ENCODE measurements at regions not wholly inside any gene's neighbourhood (a gene's known extent, or its start where the extent isn't known, plus 50 kb on each side); places are given as distances from the start of the nearest gene placed in this dataset.

- peak overlapping the region; percentile 97 for H3K27ac ChIP-seq (ENCODE audit: low read depth, low read length, severe bottlenecking)
- 50 to 81% methylated on average over 3 to 5 of the region's 5 CpGs for WGBS, 2 experiments (ENCODE audit: insufficient coverage in 2 of 2)
- H3K9me3 ChIP-seq (ENCODE audit: control insufficient read depth, low read length) = no peaks in the 10 kb centered on the region
- no peaks in the 10 kb centered on the region for H3K36me3 ChIP-seq (ENCODE audit: control insufficient read depth, insufficient read depth, low read length)
- H3K4me3 ChIP-seq (ENCODE audit: extremely low read depth, insufficient read depth, low read length, poor library complexity, severe bottlenecking) = no peak overlapping the region
- peaks cover 30% of the 10 kb centered on the region for H3K4me1 ChIP-seq (ENCODE audit: control insufficient read depth, insufficient read depth, low read length, poor library complexity, severe bottlenecking)
These were observed 79.7 kb upstream of the IGFBP5 start for GRCh38 chr2:216775043-216775453.

- Histone ChIP-seq H3K9me3 (ENCODE audit: control insufficient read depth, low read length) (no peaks in the 10 kb centered on the region), H3K4me1 (ENCODE audit: control insufficient read depth, insufficient read depth, low read length, poor library complexity, severe bottlenecking) (peaks cover 30% of the 10 kb centered on the region), H3K4me3 (ENCODE audit: extremely low read depth, insufficient read depth, low read length, poor library complexity, severe bottlenecking) (no peak overlapping the region), H3K27ac (ENCODE audit: low read depth, low read length, severe bottlenecking) (peak overlapping the region; percentile 97), H3K36me3 (ENCODE audit: control insufficient read depth, insufficient read depth, low read length) (no peaks in the 10 kb centered on the region)
- 87% methylated on average over 4 to 5 of the region's 5 CpGs for WGBS, 2 experiments (ENCODE audit: insufficient coverage in 2 of 2)
These were observed 79.3 kb upstream of the IGFBP5 start for GRCh38 chr2:216774620-216775019.

- Histone ChIP-seq H3K9me3 (ENCODE audit: control insufficient read depth, low read length) (no peaks in the 10 kb centered on the region), H3K4me1 (ENCODE audit: control insufficient read depth, insufficient read depth, low read length, poor library complexity, severe bottlenecking) (peaks cover 30% of the 10 kb centered on the region), H3K4me3 (ENCODE audit: extremely low read depth, insufficient read depth, low read length, poor library complexity, severe bottlenecking) (no peak overlapping the region), H3K27ac (ENCODE audit: low read depth, low read length, severe bottlenecking) (peak overlapping the region; percentile 97), H3K36me3 (ENCODE audit: control insufficient read depth, insufficient read depth, low read length) (no peaks in the 10 kb centered on the region)
- WGBS, 2 experiments (ENCODE audit: insufficient coverage in 2 of 2) = 92 to 93% methylated on average over 5 of the region's 6 CpGs
These were observed 78.8 kb upstream of the IGFBP5 start for GRCh38 chr2:216774180-216774579.

- H3K27ac ChIP-seq (ENCODE audit: low read depth, low read length, severe bottlenecking) = no peak overlapping the region
These were observed 77.7 kb upstream of the IGFBP5 start for GRCh38 chr2:216773072-216773471.

GRCh38 chr2:216770717-216771116, 75.4 kb upstream of the IGFBP5 start:
- Histone ChIP-seq H3K4me1 (ENCODE audit: control insufficient read depth, insufficient read depth, low read length, poor library complexity, severe bottlenecking) (peaks cover 24% of the 10 kb centered on the region), H3K9me3 (ENCODE audit: control insufficient read depth, low read length) (no peaks in the 10 kb centered on the region), H3K36me3 (ENCODE audit: control insufficient read depth, insufficient read depth, low read length) (no peaks in the 10 kb centered on the region), H3K4me3 (ENCODE audit: extremely low read depth, insufficient read depth, low read length, poor library complexity, severe bottlenecking) (no peak overlapping the region), H3K27ac (ENCODE audit: low read depth, low read length, severe bottlenecking) (no peak overlapping the region)
- WGBS, 2 experiments (ENCODE audit: insufficient coverage in 2 of 2) = 82% methylated on average over 2 of the region's 2 CpGs; no CpG with 5 or more reads in 1 of the 2 experiments

More at GRCh38 chr2:216773072-216773471, 77.7 kb upstream of the IGFBP5 start:
- Histone ChIP-seq H3K36me3 (ENCODE audit: control insufficient read depth, insufficient read depth, low read length) (no peaks in the 10 kb centered on the region), H3K4me3 (ENCODE audit: extremely low read depth, insufficient read depth, low read length, poor library complexity, severe bottlenecking) (no peak overlapping the region), H3K4me1 (ENCODE audit: control insufficient read depth, insufficient read depth, low read length, poor library complexity, severe bottlenecking) (peaks cover 30% of the 10 kb centered on the region), H3K9me3 (ENCODE audit: control insufficient read depth, low read length) (no peaks in the 10 kb centered on the region)
- WGBS, 2 experiments (ENCODE audit: insufficient coverage in 2 of 2) = 85 to 92% methylated on average over 8 of the region's 8 CpGs

- no peak overlapping the region for H3K4me3 ChIP-seq (ENCODE audit: extremely low read depth, insufficient read depth, low read length, poor library complexity, severe bottlenecking)
- H3K4me1 ChIP-seq (ENCODE audit: control insufficient read depth, insufficient read depth, low read length, poor library complexity, severe bottlenecking) = peaks cover 25% of the 10 kb centered on the region
- no peaks in the 10 kb centered on the region for H3K36me3 ChIP-seq (ENCODE audit: control insufficient read depth, insufficient read depth, low read length)
- H3K9me3 ChIP-seq (ENCODE audit: control insufficient read depth, low read length) = no peaks in the 10 kb centered on the region
- WGBS, 2 experiments (ENCODE audit: insufficient coverage in 2 of 2) = 90% methylated on average over 3 of the region's 3 CpGs; no CpG with 5 or more reads in 1 of the 2 experiments
- H3K27ac ChIP-seq (ENCODE audit: low read depth, low read length, severe bottlenecking) = no peak overlapping the region
These were observed 74.7 kb upstream of the IGFBP5 start for GRCh38 chr2:216770050-216770449.

- Histone ChIP-seq H3K9me3 (ENCODE audit: control insufficient read depth, low read length) (no peaks in the 10 kb centered on the region), H3K4me1 (ENCODE audit: control insufficient read depth, insufficient read depth, low read length, poor library complexity, severe bottlenecking) (peaks cover 22% of the 10 kb centered on the region), H3K4me3 (ENCODE audit: extremely low read depth, insufficient read depth, low read length, poor library complexity, severe bottlenecking) (no peak overlapping the region), H3K36me3 (ENCODE audit: control insufficient read depth, insufficient read depth, low read length) (no peaks in the 10 kb centered on the region), H3K27ac (ENCODE audit: low read depth, low read length, severe bottlenecking) (no peak overlapping the region)
These were observed 74.3 kb upstream of the IGFBP5 start for GRCh38 chr2:216769626-216770025.

- 84 to 93% methylated on average over 2 to 3 of the region's 3 CpGs for WGBS, 2 experiments (ENCODE audit: insufficient coverage in 2 of 2)
- Histone ChIP-seq H3K27ac (ENCODE audit: low read depth, low read length, severe bottlenecking) (no peak overlapping the region), H3K4me1 (ENCODE audit: control insufficient read depth, insufficient read depth, low read length, poor library complexity, severe bottlenecking) (peaks cover 17% of the 10 kb centered on the region), H3K4me3 (ENCODE audit: extremely low read depth, insufficient read depth, low read length, poor library complexity, severe bottlenecking) (no peak overlapping the region), H3K9me3 (ENCODE audit: control insufficient read depth, low read length) (no peaks in the 10 kb centered on the region), H3K36me3 (ENCODE audit: control insufficient read depth, insufficient read depth, low read length) (no peaks in the 10 kb centered on the region)
These were observed 73.6 kb upstream of the IGFBP5 start for GRCh38 chr2:216768908-216769411.

- Histone ChIP-seq H3K4me1 (ENCODE audit: control insufficient read depth, insufficient read depth, low read length, poor library complexity, severe bottlenecking) (peaks cover 10% of the 10 kb centered on the region), H3K4me3 (ENCODE audit: extremely low read depth, insufficient read depth, low read length, poor library complexity, severe bottlenecking) (no peak overlapping the region), H3K9me3 (ENCODE audit: control insufficient read depth, low read length) (no peaks in the 10 kb centered on the region), H3K36me3 (ENCODE audit: control insufficient read depth, insufficient read depth, low read length) (no peaks in the 10 kb centered on the region), H3K27ac (ENCODE audit: low read depth, low read length, severe bottlenecking) (peak overlapping the region; percentile 72)
- WGBS, 2 experiments (ENCODE audit: insufficient coverage in 2 of 2) = 6 to 23% methylated on average over 7 to 8 of the region's 11 CpGs
These were observed 70.5 kb upstream of the IGFBP5 start for GRCh38 chr2:216765761-216766262.

GRCh38 chr2:216763396-216763795, 68.0 kb upstream of the IGFBP5 start:
- Histone ChIP-seq H3K36me3 (ENCODE audit: control insufficient read depth, insufficient read depth, low read length) (no peaks in the 10 kb centered on the region), H3K27ac (ENCODE audit: low read depth, low read length, severe bottlenecking) (no peak overlapping the region), H3K4me3 (ENCODE audit: extremely low read depth, insufficient read depth, low read length, poor library complexity, severe bottlenecking) (no peak overlapping the region), H3K9me3 (ENCODE audit: control insufficient read depth, low read length) (no peaks in the 10 kb centered on the region), H3K4me1 (ENCODE audit: control insufficient read depth, insufficient read depth, low read length, poor library complexity, severe bottlenecking) (peaks cover 10% of the 10 kb centered on the region)

- no peaks in the 10 kb centered on the region for H3K36me3 ChIP-seq (ENCODE audit: control insufficient read depth, insufficient read depth, low read length)
- H3K9me3 ChIP-seq (ENCODE audit: control insufficient read depth, low read length) = no peaks in the 10 kb centered on the region
- 83% methylated on average over 1 of the region's 3 CpGs; no CpG with 5 or more reads in 1 of the 2 experiments for WGBS, 2 experiments (ENCODE audit: insufficient coverage in 2 of 2)
- no peak overlapping the region for H3K27ac ChIP-seq (ENCODE audit: low read depth, low read length, severe bottlenecking)
- H3K4me1 ChIP-seq (ENCODE audit: control insufficient read depth, insufficient read depth, low read length, poor library complexity, severe bottlenecking) = peaks cover 15% of the 10 kb centered on the region
- no peak overlapping the region for H3K4me3 ChIP-seq (ENCODE audit: extremely low read depth, insufficient read depth, low read length, poor library complexity, severe bottlenecking)
These were observed 66.5 kb upstream of the IGFBP5 start for GRCh38 chr2:216761809-216762208.

Measured in mesodermal cell (in vitro differentiated cells).